Body of pancreas (tissue), 4 donors: ENCODE measurements at regions not wholly inside any gene's neighbourhood (a gene's known extent, or its start where the extent isn't known, plus 50 kb on each side); places are given as distances from the start of the nearest gene placed in this dataset.

Experiments
- ATAC-seq: fragments of 150-250 bp; one replicate; pipeline ENCODE4 v1.9.1; 2016
- DNase-seq, 4 donors: peaks; one replicate each; pipeline ENCODE4 v3.0.0-alpha.2; 2019
- H3K27ac ChIP-seq, 4 donors: fragments of 200-600 bp; sonication (generic); 1 replicate in 3 of 4; 2 replicates in 1 of 4; pipeline versions ENCODE4 v1.5.1 to v1.6.1; 2016 to 2019; ENCODE audit warnings: mild to moderate bottlenecking in 1 of 4, mixed read lengths in 1 of 4, moderate library complexity in 1 of 4
- H3K27me3 ChIP-seq, 2 donors: fragments of 200-600 bp; sonication (generic); one replicate each; pipeline ENCODE4 v1.6.0; 2016; ENCODE audit warnings: mild to moderate bottlenecking in 1 of 2
- H3K36me3 ChIP-seq, 2 donors: fragments of 200-600 bp; sonication (generic); replicated peaks in 1 of 2; 2 replicates each; pipeline ENCODE4 v1.5.1; 2016; ENCODE audit warnings: low read depth in 2 of 2; ENCODE audit not compliant: insufficient read depth in 1 of 2
- H3K4me1 ChIP-seq: fragments of 200-600 bp; sonication (generic); one replicate; pipeline ENCODE4 v1.6.0; 2016
- H3K4me3 ChIP-seq, 2 donors: fragments of 200-600 bp; sonication (generic); 1 replicate in 1 of 2; 2 replicates in 1 of 2; pipeline ENCODE4 v1.5.1; 2016 to 2019
- H3K9me3 ChIP-seq, 3 donors: fragments of 200-600 bp; sonication (generic); 1 replicate in 2 of 3; 2 replicates in 1 of 3; pipeline ENCODE4 v1.5.1; 2016
- POLR2A ChIP-seq, 3 donors: fragments of 450-650 bp; IDR thresholded peaks; one replicate each; pipeline ENCODE4 v1.6.1; 2016; ENCODE audit warnings: antibody characterized with exemption in 3 of 3, mild to moderate bottlenecking in 2 of 3
- WGBS, 2 donors: methylation state at CpG; one replicate each; pipeline ENCODE4 v1.1.5; 2017; 5-methylcytosine and 5-hydroxymethylcytosine counted together
- intact Hi-C: fragments of 100-400 bp; cut with DNase I; formaldehyde crosslinking; loops from one replicate; pipeline ENCODE4 v1.15.1; 2023
- TF ChIP-seq, protein P1 (sequence below), 7 experiments: fragments of 450-650 bp in 4 of 7; fragments of 200-600 bp in 3 of 7; sonication (generic) in 3 of 7; IDR thresholded peaks; one replicate each; pipeline ENCODE4 v1.5.1; 2016 to 2019; ENCODE audit warnings: antibody characterized with exemption in 7 of 7

DNA sequence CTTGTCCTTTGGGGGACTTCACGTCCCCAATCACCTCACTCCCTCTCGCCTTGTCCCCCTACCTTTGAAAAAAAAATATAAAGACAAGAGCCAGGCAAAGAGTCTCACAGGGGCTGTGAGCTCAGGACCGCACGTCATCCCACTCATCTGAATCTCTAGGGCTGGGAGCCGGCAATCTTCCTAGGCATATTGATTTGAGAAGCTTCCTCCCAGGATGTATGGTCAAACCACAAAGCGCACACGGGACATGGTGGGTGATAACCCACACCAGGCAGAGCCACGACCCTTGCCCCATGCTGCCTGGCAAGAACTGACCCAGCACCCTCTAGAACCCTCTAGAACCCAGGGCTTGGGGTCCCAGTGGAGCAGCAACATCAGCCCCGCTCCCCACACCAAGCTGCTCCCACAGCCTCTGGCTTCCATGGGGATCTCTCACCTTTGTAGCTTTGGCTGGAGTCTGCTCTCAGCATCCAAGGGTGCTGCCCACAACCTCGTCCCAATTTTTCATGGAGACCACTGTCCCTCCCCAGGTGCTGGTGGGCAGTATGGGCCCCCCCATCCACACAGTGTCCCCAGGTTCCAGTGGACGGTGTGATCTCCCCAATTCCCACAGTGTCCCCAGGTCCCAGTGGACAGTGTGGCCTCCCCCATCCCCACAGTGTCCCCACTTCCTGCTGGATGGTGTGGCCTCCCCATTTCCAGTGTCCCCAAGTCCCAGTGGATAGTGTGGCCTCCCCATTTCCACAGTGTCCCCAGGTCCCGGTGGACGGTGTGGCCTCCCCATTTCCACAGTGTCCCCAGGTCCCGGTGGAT is 85.2 kb upstream of the FGF3 start:
- ATAC-seq: no peak
- 56 to 61% methylated on average over 12 to 14 of the region's 14 CpGs for WGBS, 2 donors
- H3K9me3 ChIP-seq: no peaks in the 10 kb centered on the region
- H3K27ac ChIP-seq: no peak overlapping the region
- DNase-seq: no peak
- TF ChIP-seq POLR2A (IDR thresholded peaks at IDR 0.05): no peak
- TF ChIP-seq, protein P1, sequence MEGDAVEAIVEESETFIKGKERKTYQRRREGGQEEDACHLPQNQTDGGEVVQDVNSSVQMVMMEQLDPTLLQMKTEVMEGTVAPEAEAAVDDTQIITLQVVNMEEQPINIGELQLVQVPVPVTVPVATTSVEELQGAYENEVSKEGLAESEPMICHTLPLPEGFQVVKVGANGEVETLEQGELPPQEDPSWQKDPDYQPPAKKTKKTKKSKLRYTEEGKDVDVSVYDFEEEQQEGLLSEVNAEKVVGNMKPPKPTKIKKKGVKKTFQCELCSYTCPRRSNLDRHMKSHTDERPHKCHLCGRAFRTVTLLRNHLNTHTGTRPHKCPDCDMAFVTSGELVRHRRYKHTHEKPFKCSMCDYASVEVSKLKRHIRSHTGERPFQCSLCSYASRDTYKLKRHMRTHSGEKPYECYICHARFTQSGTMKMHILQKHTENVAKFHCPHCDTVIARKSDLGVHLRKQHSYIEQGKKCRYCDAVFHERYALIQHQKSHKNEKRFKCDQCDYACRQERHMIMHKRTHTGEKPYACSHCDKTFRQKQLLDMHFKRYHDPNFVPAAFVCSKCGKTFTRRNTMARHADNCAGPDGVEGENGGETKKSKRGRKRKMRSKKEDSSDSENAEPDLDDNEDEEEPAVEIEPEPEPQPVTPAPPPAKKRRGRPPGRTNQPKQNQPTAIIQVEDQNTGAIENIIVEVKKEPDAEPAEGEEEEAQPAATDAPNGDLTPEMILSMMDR (IDR thresholded peaks at IDR 0.05): no peak
- no peaks in the 10 kb centered on the region for H3K27me3 ChIP-seq
- no peak overlapping the region for H3K4me3 ChIP-seq
- H3K4me1 ChIP-seq: peaks cover 3% of the 10 kb centered on the region
- no peaks in the 10 kb centered on the region for H3K36me3 ChIP-seq
- intact Hi-C loops: no loop called here

DNA sequence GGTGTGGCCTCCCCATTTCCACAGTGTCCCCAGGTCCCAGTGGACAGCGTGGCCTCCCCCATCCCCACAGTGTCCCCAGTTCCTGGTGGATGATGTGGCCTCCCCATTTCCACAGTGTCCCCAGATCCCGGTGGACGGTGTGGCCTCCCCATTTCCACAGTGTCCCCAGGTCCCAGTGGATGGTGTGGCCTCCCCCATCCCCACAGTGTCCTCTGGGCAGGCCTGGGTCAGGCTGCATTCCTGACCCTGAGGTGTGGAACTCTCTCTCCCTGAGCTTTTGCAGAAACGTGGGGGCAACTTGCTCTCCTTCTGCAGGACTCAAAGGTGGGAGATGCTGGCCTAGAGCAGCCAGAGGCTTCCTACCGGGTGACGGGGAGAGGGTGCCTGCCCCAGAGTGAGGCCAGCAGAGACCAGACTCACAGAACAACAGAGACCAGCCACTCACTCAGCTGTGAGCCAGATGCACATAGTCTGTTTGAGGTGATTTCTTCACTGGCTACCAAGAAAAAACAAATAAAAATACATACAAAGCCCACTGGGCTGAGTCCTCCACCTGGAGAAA is 85.8 kb upstream of the FGF3 start:
- H3K9me3 ChIP-seq: no peaks in the 10 kb centered on the region
- H3K27ac ChIP-seq: no peak overlapping the region
- ATAC-seq: no peak
- TF ChIP-seq, protein P1 (IDR thresholded peaks at IDR 0.05): no peak
- no peak for TF ChIP-seq POLR2A (IDR thresholded peaks at IDR 0.05)
- H3K27me3 ChIP-seq: no peaks in the 10 kb centered on the region
- peaks cover 3% of the 10 kb centered on the region for H3K4me1 ChIP-seq
- H3K36me3 ChIP-seq: no peaks in the 10 kb centered on the region
- intact Hi-C loops: no loop called here
- H3K4me3 ChIP-seq: no peak overlapping the region
- 57 to 64% methylated on average over 6 of the region's 6 CpGs for WGBS, 2 donors
- DNase-seq: no peak

DNA sequence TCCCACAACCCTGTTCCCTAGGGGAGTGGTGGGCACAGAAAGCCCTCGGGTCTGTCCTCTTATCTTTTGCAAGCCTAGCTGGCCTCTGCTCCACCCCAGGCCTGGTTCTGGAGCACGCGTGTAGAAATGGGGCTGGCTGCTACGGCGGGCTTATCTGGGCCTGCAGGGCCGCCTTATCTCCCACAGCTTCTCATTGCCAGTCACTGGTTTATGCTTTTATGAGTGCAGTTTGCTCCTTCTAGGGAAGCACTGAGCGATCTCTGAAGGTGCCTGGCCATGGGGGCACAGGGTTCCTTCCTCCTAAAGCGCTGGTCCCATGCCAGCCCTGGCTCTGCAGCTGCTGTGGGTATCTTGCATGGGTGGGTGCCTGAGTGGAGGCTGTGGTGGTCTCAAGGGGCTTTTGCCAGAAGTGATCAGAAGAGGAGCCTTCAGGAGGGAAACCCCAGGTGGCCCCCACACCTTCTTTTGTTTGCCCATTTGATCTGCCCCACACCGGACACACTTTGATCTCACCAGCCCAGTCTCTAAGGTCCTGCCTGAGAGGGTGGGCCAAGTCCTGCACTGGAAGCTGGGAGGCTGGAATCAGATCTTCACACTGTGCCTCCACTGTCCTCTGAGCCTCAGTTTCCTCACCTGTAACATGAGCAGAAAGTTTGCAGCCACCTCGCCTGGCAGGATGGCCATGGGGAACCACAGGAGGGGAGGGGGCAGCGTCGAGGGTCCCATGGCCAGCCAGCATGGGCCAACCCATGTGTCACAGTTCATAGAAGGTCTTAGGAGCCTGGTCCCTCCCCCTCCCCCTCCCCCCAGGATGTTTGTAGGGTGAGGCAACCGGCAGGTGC is 86.6 kb upstream of the FGF3 start:
- ATAC-seq (no peak), DNase-seq (no peak)
- Histone ChIP-seq H3K27me3 (no peaks in the 10 kb centered on the region), H3K27ac (no peak overlapping the region), H3K9me3 (no peaks in the 10 kb centered on the region), H3K4me3 (no peak overlapping the region), H3K4me1 (peaks cover 4% of the 10 kb centered on the region), H3K36me3 (no peaks in the 10 kb centered on the region)
- intact Hi-C loops: no loop called here
- WGBS, 2 donors: 48 to 50% methylated on average over 6 to 13 of the region's 13 CpGs
- TF ChIP-seq, protein P1 (IDR thresholded peaks at IDR 0.05): no peak
- no peak for TF ChIP-seq POLR2A (IDR thresholded peaks at IDR 0.05)

DNA sequence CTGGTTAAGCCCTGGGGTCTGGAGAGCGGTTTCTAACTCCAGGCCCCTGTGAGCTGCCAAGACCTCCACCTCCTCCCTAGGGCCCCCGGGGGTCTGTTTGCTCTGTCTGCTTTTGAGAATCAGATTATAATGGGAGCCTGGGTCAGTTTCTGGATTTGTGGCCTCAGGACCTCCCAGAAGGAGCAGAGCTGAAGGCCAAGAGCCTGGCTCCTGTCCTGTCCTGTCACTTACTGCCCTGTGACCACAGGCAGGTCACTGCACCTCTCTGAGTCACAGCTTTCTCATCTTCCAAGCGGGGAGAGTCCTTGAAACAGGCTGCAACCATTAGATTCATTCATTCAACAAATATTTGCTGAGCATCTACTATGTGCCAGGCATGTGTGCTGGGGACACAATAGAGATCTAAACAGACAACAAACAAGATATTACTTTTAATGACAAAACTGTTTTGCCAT is 87.3 kb upstream of the FGF3 start:
- intact Hi-C loops: no loop called here
- H3K36me3 ChIP-seq: no peaks in the 10 kb centered on the region
- no peak overlapping the region for H3K27ac ChIP-seq
- H3K4me3 ChIP-seq: no peak overlapping the region
- WGBS, 2 donors: 22 to 46% methylated on average over 2 of the region's 3 CpGs
- DNase-seq (no peak), ATAC-seq (no peak)
- H3K4me1 ChIP-seq: peaks cover 10% of the 10 kb centered on the region
- TF ChIP-seq POLR2A (IDR thresholded peaks at IDR 0.05): no peak
- TF ChIP-seq, protein P1 (IDR thresholded peaks at IDR 0.05): no peak
- no peaks in the 10 kb centered on the region for H3K27me3 ChIP-seq
- no peaks in the 10 kb centered on the region for H3K9me3 ChIP-seq
